ENCODE measurements at regions not wholly inside any gene's neighbourhood (a gene's known extent, or its start where the extent isn't known, plus 50 kb on each side); places are given as distances from the start of the nearest gene placed in this dataset.
A peak's percentile ranks its signal among the peaks of the same experiment; 100 is the strongest.

DNA sequence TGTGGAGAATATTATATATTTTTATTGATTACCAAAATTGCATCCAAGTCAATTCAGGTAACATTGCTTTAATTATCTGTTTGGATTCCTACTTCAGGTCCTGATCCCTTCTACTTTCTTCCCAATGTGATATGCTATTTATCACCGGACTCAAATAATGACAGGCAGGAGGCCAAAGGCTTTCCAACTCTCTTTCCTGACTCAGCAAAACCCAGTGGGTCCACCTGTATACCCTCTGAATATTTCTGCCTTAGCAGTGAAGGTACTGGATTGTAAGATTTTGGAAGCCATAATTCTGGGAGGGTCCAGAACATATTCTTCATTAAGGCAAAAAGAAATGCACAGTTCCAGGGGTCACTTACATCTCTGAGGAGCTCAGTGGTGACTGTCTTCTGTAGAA is 260.2 kb upstream of the UBASH3B start:
- H3K18ac ChIP-seq (ENCODE audit: low read depth, low read length): no peak overlapping the region
- H4K20me1 ChIP-seq (ENCODE audit: insufficient read depth, low read length): no peaks in the 10 kb centered on the region
- no peaks in the 10 kb centered on the region for H3K27me3 ChIP-seq (ENCODE audit: control insufficient read depth, insufficient read depth, low read length)
- H3K79me1 ChIP-seq (ENCODE audit: low read depth in 1 of 2, low read length in 2 of 2): no peaks in the 10 kb centered on the region
- H3K9me3 ChIP-seq (ENCODE audit: control insufficient read depth, insufficient read depth, low read length): no peaks in the 10 kb centered on the region
- H4K8ac ChIP-seq (ENCODE audit: low read depth in 2 of 2, low read length in 2 of 2): no peak overlapping the region
- H3K4me1 ChIP-seq (ENCODE audit: control insufficient read depth, insufficient read depth, low read length): peaks cover 2% of the 10 kb centered on the region
- H2AK5ac ChIP-seq (ENCODE audit: low read depth, low read length): no peak overlapping the region
- dilution Hi-C loops (cut with HindIII; ENCODE audit: low sequenced_read_pairs, unreplicated experiment) (no loop called here), intact Hi-C loops (cut with micrococcal nuclease) (no loop called here), in situ Hi-C loops (cut with MboI; ENCODE audit: low sequenced_read_pairs) (no loop called here)
- H2BK15ac ChIP-seq (ENCODE audit: low read depth, low read length): no peak overlapping the region
- H2BK5ac ChIP-seq (ENCODE audit: low read depth, low read length, poor library complexity, severe bottlenecking): no peak overlapping the region
- H3K23ac ChIP-seq (ENCODE audit: low read depth, low read length): no peak overlapping the region
- H3K9me1 ChIP-seq (ENCODE audit: insufficient read depth, low read length): no peaks in the 10 kb centered on the region
- H3K9ac ChIP-seq (ENCODE audit: low read depth, low read length): no peak overlapping the region
- H3K27ac ChIP-seq (ENCODE audit: insufficient read depth, low read length): no peak overlapping the region
- no peak overlapping the region for H2AFZ ChIP-seq (replicated peaks; ENCODE audit: low read length, poor library complexity)
- ChIA-PET CTCF (no interaction called here), POLR2A (ENCODE audit: unreplicated experiment) (no interaction called here)
- DNase-seq (no peak), ATAC-seq (ENCODE audit: low read depth) (no peak)
- no peak overlapping the region for H3K4me2 ChIP-seq (ENCODE audit: low read depth, low read length)
- no peak for TF ChIP-seq FOS (IDR thresholded peaks at IDR 0.05; ENCODE audit: low read depth, low read length)
- peak; percentile 88 for TF ChIP-seq MAFK (IDR thresholded peaks at IDR 0.05; ENCODE audit: low read depth, low read length)
- WGBS, 2 experiments (ENCODE audit: extremely low coverage in 2 of 2, insufficient read length in 1 of 2): no CpG with 5 or more reads among the region's 1 CpG
- H3K4me3 ChIP-seq (ENCODE audit: insufficient read depth, low read depth, low read length): no peak overlapping the region
- H3K36me3 ChIP-seq (ENCODE audit: control insufficient read depth, insufficient read depth, low read length): no peaks in the 10 kb centered on the region
- no peak overlapping the region for H4K5ac ChIP-seq (ENCODE audit: low read depth, low read length)
- H2AK9ac ChIP-seq (replicated peaks; ENCODE audit: low read depth, low read length, poor library complexity): no peak overlapping the region
- no peak overlapping the region for H3K4ac ChIP-seq (ENCODE audit: low read depth, low read length)
- H3K14ac ChIP-seq (replicated peaks; ENCODE audit: low read depth, low read length): no peak overlapping the region
- H3K56ac ChIP-seq (ENCODE audit: extremely low read depth, insufficient read depth, low read length): no peak overlapping the region
- no peak overlapping the region for H2BK120ac ChIP-seq (ENCODE audit: low read depth, low read length)
- no TSS peak for BruUV-seq (replicated peaks)
- no peak overlapping the region for H2BK20ac ChIP-seq (ENCODE audit: low read depth, low read length)
- no peak overlapping the region for H4K91ac ChIP-seq (ENCODE audit: insufficient read depth, low read depth, low read length)
